HFF-Myc (cell line): ENCODE measurements at regions not wholly inside any gene's neighbourhood (a gene's known extent, or its start where the extent isn't known, plus 50 kb on each side); places are given as distances from the start of the nearest gene placed in this dataset.

Experiments
- DNase-seq: peaks from one replicate; pipeline ENCODE4 v3.0.0-alpha.2; 2011; ENCODE audit warnings: low read depth; ENCODE audit errors: extremely low read depth
- H3K4me3 ChIP-seq: replicated peaks from 2 replicates; pipeline ENCODE4 v1.5.1; 2011; ENCODE audit warnings: low read depth, mild to moderate bottlenecking, control low read depth, low read length
- CTCF ChIP-seq: IDR thresholded peaks from 2 replicates; pipeline ENCODE4 v1.5.1; 2012; ENCODE audit warnings: mild to moderate bottlenecking, low read depth, low read length, control low read depth; ENCODE audit errors: missing control alignments

- no peak overlapping the region for H3K4me3 ChIP-seq
- no peak for DNase-seq
- no peak for TF ChIP-seq CTCF
Observed at GRCh38 chr9:89862316-89862715, 257.5 kb downstream of the GADD45G start.

- no peak overlapping the region for H3K4me3 ChIP-seq
- no peak for TF ChIP-seq CTCF
- no peak for DNase-seq
Observed at GRCh38 chr9:89863141-89863540, 258.3 kb downstream of the GADD45G start.

GRCh38 chr9:89863837-89864236, 259.0 kb downstream of the GADD45G start:
- no peak for TF ChIP-seq CTCF
- no peak for DNase-seq
- H3K4me3 ChIP-seq: no peak overlapping the region

GRCh38 chr9:89864257-89864656, 259.4 kb downstream of the GADD45G start:
- TF ChIP-seq CTCF: no peak
- no peak for DNase-seq
- no peak overlapping the region for H3K4me3 ChIP-seq

- DNase-seq: no peak
- no peak for TF ChIP-seq CTCF
Observed at GRCh38 chr9:89864731-89865130, 259.9 kb downstream of the GADD45G start.

GRCh38 chr9:89865357-89865756, 260.5 kb downstream of the GADD45G start:
- no peak for TF ChIP-seq CTCF
- no peak overlapping the region for H3K4me3 ChIP-seq
- no peak for DNase-seq

More at GRCh38 chr9:89864731-89865130, 259.9 kb downstream of the GADD45G start:
- no peak overlapping the region for H3K4me3 ChIP-seq

- no peak for TF ChIP-seq CTCF
- DNase-seq: no peak
- no peak overlapping the region for H3K4me3 ChIP-seq
Observed at GRCh38 chr9:89865981-89866380, 261.2 kb downstream of the GADD45G start.
